AG08395 (cell line): ENCODE measurements at regions not wholly inside any gene's neighbourhood (a gene's known extent, or its start where the extent isn't known, plus 50 kb on each side); places are given as distances from the start of the nearest gene placed in this dataset.

Source experiments
- DNase-seq: peaks from one replicate; pipeline ENCODE4 v3.0.0; 2012; ENCODE audit warnings: mixed read lengths, low spot score

DNA sequence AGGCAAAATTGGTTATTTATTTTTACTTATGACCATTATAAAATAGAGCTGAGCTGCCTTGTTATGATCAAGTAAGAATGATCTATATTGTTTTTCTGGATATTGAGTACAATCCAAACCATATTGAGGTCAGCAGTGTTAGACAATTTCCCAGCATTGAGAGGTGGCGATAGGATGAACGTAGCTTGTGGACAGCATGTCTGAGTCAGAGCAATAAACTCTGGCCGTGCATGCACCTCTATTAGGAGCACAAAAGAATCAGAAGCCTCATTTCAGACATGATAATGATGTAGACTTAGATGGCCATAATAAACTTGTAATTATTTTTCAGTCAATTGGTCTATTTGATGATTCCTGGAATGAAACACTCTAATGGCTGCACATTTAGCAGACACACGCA, 491.6 kb downstream of the RIT2 start:
- DNase-seq: no peak

DNA sequence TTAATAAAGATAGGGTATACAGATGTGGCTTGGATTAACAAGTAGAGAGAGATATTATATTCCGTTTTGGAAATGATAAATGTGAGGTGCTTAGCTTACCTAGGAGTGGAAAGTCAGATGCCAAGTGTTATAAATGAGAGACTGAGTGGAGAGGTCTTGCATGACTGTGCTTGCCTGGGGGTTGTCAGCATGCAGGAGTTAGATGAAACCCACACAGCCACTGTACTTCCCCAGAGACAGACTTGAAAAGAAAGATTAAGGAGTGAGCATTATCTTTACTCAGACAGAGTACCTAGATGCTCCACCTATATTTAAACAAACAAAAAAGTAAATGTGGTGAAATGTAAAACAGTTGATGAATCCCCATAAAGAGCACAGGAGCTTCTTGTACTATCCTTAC, 482.7 kb downstream of the RIT2 start:
- no peak for DNase-seq

DNA sequence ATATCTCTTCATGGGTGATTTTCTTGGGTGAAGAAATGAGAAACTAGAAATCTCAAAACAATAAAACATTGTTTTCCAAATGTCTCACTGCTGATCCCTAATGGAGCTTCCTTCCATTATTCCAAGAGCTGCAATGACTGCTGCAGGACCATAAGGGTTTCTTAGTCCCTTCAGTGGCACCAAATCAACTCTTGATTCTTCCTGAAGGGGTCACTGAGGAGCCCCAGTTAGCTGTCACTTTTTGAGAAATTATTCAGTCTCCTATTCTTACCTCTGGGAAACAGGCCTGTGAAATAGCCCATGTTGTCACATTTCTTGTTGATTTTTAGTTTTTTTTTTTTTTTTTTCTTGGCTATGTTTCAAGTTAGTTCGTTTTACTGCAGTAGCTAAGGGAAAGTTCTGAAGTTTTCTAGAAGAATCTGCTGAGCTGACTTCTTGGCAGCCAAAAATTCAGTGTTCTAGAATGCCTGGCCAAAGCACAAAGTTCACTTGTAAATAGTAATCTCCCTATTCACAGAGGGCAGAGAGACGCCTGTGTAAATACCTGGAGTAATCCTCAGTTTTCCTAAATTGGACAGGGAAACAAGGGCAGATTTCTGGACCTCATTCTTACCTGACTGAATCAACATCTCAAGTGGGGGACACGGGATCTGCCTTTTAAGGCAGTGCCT, 480.0 kb downstream of the RIT2 start:
- no peak for DNase-seq

DNA sequence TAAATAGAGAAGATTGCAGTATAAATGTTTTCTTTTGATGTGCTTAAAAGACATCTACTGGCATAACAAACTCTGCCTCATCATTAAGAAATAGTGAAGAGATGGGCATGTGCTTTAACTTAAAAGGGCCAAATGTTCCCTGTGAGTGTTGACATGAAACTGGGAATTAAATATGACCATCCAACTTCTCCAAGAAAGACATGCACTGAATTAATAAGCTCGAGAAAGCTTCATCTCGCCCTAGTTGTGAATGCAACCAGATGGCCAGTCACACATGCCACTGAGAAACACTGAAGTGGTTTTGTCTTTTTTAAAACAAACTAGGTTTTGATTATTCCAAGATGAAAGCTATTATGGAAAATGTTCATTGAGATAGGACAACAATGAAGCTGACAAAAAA, 479.2 kb downstream of the RIT2 start:
- no peak for DNase-seq

DNA sequence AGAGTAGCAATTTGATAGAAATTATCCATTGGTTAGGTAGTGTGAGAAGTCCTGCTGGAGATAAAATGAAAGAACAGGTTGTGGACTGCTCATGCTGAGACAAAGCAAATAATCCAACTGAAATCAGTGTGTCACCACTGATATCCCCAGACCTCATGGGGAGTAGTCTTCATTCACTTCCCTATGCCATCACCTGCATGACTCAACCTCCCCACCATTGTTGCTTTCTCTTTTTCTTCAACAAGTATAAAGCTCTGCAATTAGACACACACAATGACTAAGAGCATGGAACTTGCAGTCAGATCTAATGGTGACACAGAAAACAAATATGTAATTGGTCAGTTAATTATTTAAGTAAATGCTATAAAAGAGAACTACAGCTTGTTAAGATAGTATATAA, 475.3 kb downstream of the RIT2 start:
- DNase-seq: no peak

DNA sequence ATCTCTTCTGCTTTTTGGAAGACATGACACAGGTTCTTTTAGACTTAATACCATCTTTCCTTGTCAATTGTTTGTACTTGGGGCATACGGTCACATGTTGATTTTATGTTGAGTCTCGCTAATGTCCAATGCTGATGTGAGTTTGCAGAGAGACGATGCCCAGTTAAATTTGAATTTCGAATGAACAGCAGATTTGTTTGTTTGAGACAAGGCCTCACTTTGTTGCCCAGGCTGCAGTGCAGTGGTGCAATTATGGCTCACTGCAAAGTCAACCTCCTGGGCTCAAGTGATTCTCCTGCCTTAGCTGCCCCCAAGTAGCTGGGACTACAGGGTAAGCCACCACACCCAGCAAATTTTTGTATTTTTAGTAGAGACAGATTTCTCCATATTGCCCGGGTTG, 473.5 kb downstream of the RIT2 start:
- no peak for DNase-seq

DNA sequence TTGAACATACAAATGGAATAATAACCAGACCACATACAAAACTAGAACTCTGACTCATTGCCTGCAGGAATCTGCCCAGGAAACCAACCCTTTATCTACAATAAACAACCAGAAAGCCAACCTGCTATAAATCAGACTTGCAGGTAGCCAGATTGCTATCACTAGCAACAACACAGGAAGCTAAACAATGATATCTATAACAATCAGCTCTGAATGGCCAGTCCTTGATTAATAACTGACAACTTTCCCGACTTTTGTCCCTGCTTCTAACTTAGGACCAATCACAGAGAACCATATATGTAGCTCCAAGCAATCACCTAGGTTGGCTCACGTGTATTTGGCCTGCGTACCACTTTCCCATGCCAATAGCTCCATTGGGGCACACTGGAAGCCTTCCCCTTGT, 470.8 kb downstream of the RIT2 start:
- no peak for DNase-seq

DNA sequence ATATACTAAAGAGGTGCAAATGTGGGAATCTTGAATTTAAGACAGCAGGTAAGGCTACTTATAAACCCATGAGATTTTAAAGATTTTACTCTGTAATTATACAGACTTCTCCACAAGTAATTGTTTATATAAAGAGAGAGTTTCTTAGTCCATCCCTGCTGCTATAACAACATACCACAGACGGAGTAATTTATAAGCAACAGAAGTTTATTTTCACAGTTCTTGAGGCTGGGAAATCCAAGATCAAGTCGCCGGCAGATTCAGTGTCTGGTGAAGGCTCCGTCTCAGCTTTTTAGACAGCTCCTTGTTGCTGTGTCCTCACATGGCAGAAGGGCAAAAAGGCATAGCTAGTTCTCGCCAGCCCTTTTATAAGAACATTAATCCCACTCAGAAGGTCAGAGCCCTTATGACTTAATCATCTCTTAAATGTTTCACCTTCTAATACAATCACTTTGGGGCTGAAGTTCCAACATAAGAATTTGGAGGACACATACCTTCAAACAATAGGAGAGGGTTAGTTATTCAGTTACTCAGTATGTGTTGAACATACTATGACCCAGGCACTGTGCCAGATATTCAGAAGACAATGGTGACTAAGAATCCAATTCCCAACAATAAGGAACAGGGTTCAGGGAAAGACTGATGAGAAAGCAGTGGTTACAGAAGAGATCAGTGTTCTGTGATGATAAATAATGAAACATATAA, 466.0 kb downstream of the RIT2 start:
- no peak for DNase-seq

DNA sequence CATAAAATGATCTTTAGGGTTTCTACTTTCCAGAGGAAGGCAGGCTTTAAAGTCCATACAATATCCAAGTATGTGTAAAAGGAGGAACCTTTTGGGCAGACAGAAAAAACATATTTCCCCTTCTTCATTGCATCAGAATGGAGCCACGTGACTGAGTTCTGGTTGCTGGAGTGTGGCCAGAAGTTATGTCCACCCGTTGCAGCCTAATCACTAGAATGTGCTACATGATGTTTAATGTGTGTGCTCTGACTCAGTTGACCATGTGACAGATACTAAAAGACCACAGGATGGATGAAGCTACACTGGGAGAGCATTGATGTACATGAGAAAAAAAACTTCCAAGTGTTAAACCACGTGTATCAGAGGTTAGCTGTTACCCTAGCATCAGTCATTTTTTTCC, 460.9 kb downstream of the RIT2 start:
- no peak for DNase-seq

DNA sequence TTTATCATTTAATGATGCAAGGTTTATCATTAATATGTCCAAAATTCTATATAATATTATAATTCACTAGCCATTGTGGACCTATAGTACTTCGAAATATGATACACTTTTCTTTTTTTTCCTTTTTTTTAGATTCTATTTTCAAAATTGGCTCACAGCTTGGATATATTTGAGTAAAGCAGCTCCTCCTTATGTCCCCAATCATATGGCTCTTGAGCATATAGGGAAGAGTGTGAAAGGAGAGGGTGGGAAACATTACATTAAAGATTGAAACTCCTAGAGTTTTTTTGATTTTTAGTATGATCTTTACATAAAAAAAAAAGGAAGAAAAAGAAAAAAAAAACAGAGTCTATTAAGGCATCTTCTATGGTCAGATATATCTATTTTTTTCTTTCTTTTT, 457.9 kb downstream of the RIT2 start:
- DNase-seq: no peak

DNA sequence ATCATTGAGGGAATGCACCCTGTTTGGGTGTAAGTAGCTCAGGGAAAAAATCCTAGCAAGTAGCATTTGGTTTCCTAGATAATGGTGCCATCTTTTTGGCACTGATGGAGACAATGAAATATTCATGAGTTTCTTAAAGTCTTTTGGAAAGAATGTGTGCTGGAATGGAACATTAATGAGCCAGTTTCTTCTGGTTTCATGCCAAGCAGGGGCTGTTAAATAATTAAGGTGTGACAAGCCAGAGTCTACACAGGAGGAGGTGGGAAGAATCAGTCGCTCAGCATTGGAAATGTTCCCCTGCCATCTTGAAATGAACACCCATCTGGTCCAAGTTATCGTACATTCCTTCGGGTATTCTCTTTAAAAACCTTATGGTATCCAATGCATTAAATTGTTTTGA, 457.3 kb downstream of the RIT2 start:
- no peak for DNase-seq

DNA sequence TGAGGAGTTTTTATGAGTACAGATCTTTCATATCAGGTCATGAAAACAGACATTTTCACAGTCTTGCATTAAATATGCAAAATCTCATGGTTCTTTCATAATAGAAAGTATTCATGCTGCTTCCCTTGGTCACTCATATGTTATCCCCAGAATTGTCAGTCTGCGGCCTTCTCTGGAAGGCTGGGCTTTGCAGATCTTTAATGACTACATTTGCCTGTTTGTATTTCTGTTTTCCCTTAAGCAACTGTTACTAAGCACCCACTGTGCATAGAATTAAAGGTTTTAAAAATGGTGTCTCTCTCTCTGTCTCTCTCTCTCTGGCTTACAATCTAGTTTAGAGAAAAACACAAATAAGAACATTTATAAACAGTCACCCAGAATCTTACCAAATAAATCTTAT, 456.3 kb downstream of the RIT2 start:
- no peak for DNase-seq

DNA sequence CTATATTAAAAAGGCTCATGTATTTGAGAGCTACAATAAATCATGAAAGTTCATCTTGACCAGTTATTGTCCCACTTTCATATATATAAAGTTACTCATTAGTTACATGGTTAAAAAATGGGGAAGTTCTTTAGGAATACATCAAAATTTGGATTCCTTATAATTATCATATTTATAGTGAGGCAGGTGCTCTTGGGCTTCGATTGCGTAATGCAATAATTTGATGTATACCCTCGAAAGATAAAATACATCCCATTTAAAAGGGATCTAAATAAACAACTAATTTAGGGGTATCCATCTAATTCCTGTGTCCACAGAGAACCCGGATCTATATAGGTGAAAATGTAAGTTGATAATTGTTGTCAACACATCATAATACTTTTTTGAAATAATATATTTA, 444.6 kb downstream of the RIT2 start:
- no peak for DNase-seq

DNA sequence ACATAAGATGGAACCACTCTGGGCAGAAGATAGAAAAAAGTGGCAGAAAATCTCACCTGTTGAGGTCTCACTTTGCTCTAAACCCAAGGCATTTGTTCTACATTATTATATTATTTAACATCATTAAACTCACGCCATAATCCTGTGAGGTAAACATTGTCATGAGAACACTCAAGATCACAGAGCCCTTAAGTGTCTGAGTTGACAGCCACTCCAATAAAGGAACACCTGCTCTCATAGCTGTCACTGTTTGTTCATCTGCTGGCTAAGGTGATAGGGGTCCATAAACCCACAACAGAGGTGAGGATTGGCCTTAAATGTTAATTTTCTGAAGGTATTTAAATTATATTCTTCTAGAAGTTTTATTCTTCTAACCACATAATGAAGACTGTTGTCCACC, 439.7 kb downstream of the RIT2 start:
- no peak for DNase-seq

DNA sequence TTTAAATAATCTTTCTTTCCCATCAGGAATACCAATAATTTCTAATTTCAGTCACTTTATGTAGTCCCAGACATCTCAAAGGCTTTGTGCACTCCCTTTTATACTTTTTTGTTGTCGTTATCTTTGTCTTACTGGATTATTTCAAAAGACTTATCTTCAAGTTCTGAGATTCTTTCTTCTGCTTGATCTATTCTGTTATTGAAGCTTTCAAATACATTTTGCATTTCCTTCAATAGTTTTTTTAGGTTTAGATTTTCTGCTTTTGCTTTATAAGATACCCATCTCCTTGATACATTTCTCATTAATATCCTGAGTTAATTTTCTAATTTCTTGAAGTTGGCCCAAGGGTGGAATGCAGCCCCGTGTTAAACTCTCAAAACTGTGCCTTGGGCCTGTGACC, 432.4 kb downstream of the RIT2 start:
- no peak for DNase-seq

DNA sequence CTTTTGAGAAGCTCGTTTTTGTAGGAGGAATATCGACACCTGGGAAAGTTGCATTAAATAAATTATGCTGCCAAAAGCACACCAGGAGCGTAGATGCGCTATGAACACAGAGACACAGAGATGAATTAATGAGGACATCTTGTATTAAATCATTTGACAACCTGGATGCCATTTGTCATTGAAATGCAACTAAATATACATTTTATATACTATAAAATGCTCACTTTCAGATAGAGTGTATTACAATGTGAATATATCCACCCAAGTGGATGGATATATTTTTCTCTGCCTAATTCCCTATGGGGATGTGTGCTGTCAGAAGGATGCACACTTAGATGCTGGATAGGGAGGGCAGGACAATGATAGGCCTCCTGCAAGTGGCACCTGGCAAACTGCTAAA, 426.2 kb downstream of the RIT2 start:
- no peak for DNase-seq
